ENCODE measurements at regions not wholly inside any gene's neighbourhood (a gene's known extent, or its start where the extent isn't known, plus 50 kb on each side); places are given as distances from the start of the nearest gene placed in this dataset.

DNA sequence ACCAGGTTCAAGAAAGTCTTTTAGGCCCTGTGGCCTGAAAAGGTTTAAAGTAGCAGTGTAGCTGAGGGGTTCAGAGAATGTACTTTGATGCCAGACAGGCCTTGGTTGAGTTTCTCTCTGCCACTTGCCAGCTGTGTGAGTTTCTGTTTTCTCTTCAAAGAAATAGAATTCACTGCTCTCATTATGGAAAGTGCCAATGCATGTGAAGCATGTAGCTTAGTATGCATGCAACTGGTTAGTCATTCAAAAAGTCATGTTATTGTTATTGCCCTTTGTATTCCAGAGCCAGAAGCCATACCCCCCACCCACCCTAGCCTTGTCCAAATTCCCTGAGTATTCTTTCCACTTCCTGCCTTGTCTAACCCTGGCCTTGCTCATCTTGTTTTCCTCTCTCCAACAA, 101.7 kb downstream of the ADRB2 start:
- Histone ChIP-seq H3K4me1 (ENCODE audit: control insufficient read depth, insufficient read depth, low read length) (no peaks in the 10 kb centered on the region), H3K27ac (ENCODE audit: extremely low read depth, low read depth, low read length) (no peak overlapping the region), H3K36me3 (ENCODE audit: control insufficient read depth in 2 of 2, insufficient read depth in 1 of 2, low read length in 2 of 2) (no peaks in the 10 kb centered on the region), H3K4me3 (ENCODE audit: low read depth, low read length) (no peak overlapping the region), H3K9me3 (ENCODE audit: control insufficient read depth, insufficient read depth, low read depth, low read length) (no peaks in the 10 kb centered on the region)
- ChIA-PET CTCF (interaction anchor here (1.5 to 1.8 kb wide), 2 partner anchors 15 to 71 kb away, joined by 3 to 4 read pairs; no protein-coding TSS in a partner anchor), POLR2A (no interaction called here)
- TF ChIP-seq ZNF37A (tag by site-specific recombination; IDR thresholded peaks at IDR 0.05) (no peak), ZNF155 (tag by site-specific recombination; IDR thresholded peaks at IDR 0.05) (no peak), ZNF423 (tag by site-specific recombination; IDR thresholded peaks at IDR 0.05) (no peak)
- TF ChIP-seq, protein P1, sequence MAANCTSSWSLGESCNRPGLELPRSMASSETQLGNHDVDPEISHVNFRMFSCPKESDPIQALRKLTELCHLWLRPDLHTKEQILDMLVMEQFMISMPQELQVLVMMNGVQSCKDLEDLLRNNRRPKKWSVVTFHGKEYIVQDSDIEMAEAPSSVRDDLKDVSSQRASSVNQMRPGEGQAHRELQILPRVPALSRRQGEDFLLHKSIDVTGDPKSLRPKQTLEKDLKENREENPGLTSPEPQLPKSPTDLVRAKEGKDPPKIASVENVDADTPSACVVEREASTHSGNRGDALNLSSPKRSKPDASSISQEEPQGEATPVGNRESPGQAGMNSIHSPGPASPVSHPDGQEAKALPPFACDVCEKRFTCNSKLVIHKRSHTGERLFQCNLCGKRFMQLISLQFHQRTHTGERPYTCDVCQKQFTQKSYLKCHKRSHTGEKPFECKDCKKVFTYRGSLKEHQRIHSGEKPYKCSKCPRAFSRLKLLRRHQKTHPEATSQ (tag by site-specific recombination; IDR thresholded peaks at IDR 0.05): no peak
- TF ChIP-seq, protein P2, sequence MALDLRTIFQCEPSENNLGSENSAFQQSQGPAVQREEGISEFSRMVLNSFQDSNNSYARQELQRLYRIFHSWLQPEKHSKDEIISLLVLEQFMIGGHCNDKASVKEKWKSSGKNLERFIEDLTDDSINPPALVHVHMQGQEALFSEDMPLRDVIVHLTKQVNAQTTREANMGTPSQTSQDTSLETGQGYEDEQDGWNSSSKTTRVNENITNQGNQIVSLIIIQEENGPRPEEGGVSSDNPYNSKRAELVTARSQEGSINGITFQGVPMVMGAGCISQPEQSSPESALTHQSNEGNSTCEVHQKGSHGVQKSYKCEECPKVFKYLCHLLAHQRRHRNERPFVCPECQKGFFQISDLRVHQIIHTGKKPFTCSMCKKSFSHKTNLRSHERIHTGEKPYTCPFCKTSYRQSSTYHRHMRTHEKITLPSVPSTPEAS (tag by site-specific recombination; IDR thresholded peaks at IDR 0.05): no peak

DNA sequence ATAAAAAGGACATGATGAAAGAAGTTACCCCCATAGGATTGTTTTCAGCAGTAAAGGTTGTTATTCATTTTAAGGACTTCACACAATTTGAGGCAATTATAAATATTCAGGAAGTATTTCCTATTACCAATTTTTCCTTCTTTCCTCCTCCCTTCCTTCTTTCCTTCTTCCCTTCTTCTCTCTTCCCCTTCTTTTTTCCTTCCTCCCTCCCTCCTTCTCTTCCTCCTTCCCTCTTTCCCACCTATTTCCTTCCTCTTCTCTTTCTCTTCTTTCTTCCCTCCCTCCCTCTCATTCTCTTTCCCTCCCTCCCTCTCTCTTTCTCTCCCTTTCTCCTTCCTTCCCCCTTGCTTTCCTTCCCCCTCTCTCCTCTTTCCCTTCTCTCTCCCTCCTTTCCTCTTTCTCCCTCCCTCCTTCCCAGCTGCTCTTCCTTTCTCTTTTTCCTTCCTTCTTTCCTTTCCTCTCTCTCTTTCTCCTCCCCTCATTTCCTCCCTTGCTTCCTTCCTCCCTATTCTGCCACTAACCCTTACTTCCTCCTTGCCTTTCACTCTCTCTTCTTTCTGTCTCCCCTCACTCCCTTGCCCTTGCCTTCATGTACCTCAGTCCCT, 105.1 kb downstream of the ADRB2 start:
- H3K9me3 ChIP-seq (ENCODE audit: control insufficient read depth, insufficient read depth, low read depth, low read length): no peaks in the 10 kb centered on the region
- no peak overlapping the region for H3K27ac ChIP-seq (ENCODE audit: extremely low read depth, low read depth, low read length)
- no peaks in the 10 kb centered on the region for H3K36me3 ChIP-seq (ENCODE audit: control insufficient read depth in 2 of 2, insufficient read depth in 1 of 2, low read length in 2 of 2)
- ChIA-PET POLR2A (no interaction called here), CTCF (interaction anchor here (0.8 to 1.0 kb wide), 2 partner anchors 26 to 67 kb away, joined by 3 read pairs; no protein-coding TSS in a partner anchor)
- H3K4me3 ChIP-seq (ENCODE audit: low read depth, low read length): no peak overlapping the region
- no peaks in the 10 kb centered on the region for H3K4me1 ChIP-seq (ENCODE audit: control insufficient read depth, insufficient read depth, low read length)
- TF ChIP-seq ZNF366 (tag by site-specific recombination; conservative IDR thresholded peaks at IDR 0.05) (peak; percentile 80), PRDM1 (tag by site-specific recombination; IDR thresholded peaks at IDR 0.05) (peak; percentile 88), HOXA7 (CRISPR knock-in tag; IDR thresholded peaks at IDR 0.05; ENCODE audit: borderline replicate concordance) (no peak), ZNF169 (tag by site-specific recombination; IDR thresholded peaks at IDR 0.05) (no peak)
- TF ChIP-seq, protein P3, sequence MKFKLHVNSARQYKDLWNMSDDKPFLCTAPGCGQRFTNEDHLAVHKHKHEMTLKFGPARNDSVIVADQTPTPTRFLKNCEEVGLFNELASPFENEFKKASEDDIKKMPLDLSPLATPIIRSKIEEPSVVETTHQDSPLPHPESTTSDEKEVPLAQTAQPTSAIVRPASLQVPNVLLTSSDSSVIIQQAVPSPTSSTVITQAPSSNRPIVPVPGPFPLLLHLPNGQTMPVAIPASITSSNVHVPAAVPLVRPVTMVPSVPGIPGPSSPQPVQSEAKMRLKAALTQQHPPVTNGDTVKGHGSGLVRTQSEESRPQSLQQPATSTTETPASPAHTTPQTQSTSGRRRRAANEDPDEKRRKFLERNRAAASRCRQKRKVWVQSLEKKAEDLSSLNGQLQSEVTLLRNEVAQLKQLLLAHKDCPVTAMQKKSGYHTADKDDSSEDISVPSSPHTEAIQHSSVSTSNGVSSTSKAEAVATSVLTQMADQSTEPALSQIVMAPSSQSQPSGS (tag by site-specific recombination; IDR thresholded peaks at IDR 0.05; ENCODE audit: low read depth): no peak
- TF ChIP-seq, protein P1 (tag by site-specific recombination; IDR thresholded peaks at IDR 0.05): no peak

DNA sequence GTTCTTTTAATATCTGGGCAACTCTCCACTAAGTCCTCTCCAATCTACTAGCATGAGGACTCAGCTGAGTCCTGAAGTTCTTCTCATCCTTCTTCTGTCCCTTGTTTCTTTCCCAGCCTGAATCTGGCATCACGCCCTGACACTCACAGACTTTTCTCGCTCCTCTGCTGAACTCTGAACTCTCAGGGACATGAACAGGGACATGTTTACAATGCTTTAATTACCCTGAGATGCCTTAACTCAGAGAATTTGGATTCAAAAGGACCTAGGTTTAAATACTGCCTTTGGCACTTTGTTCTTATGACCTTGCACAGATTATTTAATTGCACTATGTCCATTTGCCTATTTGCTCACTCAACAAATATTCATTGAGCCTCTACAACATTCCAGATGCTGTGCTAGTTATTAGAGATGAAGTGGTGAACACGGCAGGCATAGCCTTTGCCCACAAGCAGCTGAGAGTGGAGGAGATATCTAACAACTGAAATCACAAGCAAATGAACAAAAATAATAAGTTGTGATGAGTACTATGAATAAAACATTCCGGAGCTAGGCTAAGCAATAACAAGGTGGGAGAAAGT, 106.0 kb downstream of the ADRB2 start:
- H3K27ac ChIP-seq (ENCODE audit: extremely low read depth, low read depth, low read length): no peak overlapping the region
- no peak for TF ChIP-seq ZNF214 (tag by site-specific recombination; IDR thresholded peaks at IDR 0.05; ENCODE audit: borderline replicate concordance)
- TF ChIP-seq ZNF391 (tag by site-specific recombination; IDR thresholded peaks at IDR 0.05; ENCODE audit: borderline replicate concordance, low read depth): no peak
- no peak for TF ChIP-seq ZNF133 (tag by site-specific recombination; IDR thresholded peaks at IDR 0.05)
- TF ChIP-seq ZNF596 (tag by site-specific recombination; IDR thresholded peaks at IDR 0.05): no peak
- no peak for TF ChIP-seq ZNF670 (tag by site-specific recombination; IDR thresholded peaks at IDR 0.05; ENCODE audit: low read depth)
- no peak for TF ChIP-seq ZNF394 (tag by site-specific recombination; IDR thresholded peaks at IDR 0.05; ENCODE audit: borderline replicate concordance)
- no peaks in the 10 kb centered on the region for H3K36me3 ChIP-seq (ENCODE audit: control insufficient read depth in 2 of 2, insufficient read depth in 1 of 2, low read length in 2 of 2)
- CTCF ChIA-PET: interaction anchor here (0.6 to 1.8 kb wide), 2 partner anchors 25 to 556 kb away, joined by 5 to 6 read pairs; no protein-coding TSS in a partner anchor
- no peak overlapping the region for H3K4me3 ChIP-seq (ENCODE audit: low read depth, low read length)
- H3K4me1 ChIP-seq (ENCODE audit: control insufficient read depth, insufficient read depth, low read length): no peaks in the 10 kb centered on the region
- POLR2A ChIA-PET: no interaction called here
- H3K9me3 ChIP-seq (ENCODE audit: control insufficient read depth, insufficient read depth, low read depth, low read length): no peaks in the 10 kb centered on the region

Data from HEK293 (cell line).